ENCODE measurements at regions not wholly inside any gene's neighbourhood (a gene's known extent, or its start where the extent isn't known, plus 50 kb on each side); places are given as distances from the start of the nearest gene placed in this dataset.

GRCh38 chr5:69030358-69031062 lies 63.3 kb upstream of the SLC30A5 start:
- DNase-seq (ENCODE audit: low read depth in 1 of 2, low spot score in 1 of 2): no peak
- no peak for TF ChIP-seq JUND (IDR thresholded peaks at IDR 0.05; ENCODE audit: low read depth)
- in situ Hi-C loops (cut with HindIII; ENCODE audit: low pct_unique_long_range_greater_than_20kb, low sequenced_read_pairs): no loop called here

DNA sequence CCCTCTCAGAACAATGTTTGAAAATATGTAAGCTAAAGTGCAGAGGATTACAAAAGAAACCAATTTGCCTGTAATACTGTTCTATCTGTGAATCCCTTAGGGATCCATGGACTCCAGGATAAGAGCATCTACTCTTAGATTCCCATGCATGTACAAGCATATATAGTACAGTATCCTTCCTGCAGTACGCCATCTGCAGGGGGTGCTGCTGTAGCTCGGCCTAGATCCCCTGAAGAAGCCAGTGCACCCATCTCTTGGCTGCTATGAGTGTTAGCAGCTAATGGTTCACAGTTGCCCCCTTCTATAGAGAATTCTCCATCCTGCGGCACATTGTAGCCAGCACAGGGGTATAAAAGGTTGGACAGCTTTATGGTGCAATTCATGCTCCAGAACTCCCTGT lies 61.8 kb upstream of the SLC30A5 start:
- in situ Hi-C loops (cut with HindIII; ENCODE audit: low pct_unique_long_range_greater_than_20kb, low sequenced_read_pairs): no loop called here

DNA sequence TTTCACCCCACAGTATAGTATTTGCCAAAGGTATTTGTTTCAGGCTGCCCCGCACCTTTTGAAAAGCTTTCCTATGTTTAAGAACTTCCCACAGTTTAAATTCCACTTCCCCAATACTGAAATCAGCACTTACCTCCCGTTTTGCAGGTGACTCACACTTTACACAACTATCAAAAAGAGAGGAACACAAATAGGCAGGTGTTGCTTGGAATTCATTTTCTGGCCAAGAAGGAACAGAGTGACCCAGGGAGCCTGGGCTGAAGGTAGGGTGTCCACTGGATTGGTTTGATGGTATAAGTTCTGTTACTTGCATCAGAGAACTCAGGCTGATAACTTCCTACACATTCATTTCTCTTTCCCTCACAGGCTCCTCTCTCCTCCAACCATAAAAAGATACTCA lies 60.1 kb upstream of the SLC30A5 start:
- peak in 1 of 2 experiments; percentile 39 for DNase-seq (ENCODE audit: low read depth in 1 of 2, low spot score in 1 of 2)
- in situ Hi-C loops (cut with HindIII; ENCODE audit: low pct_unique_long_range_greater_than_20kb, low sequenced_read_pairs): no loop called here
- TF ChIP-seq JUND (IDR thresholded peaks at IDR 0.05; ENCODE audit: low read depth): no peak

More for the DNA sequence above, 61.8 kb upstream of the SLC30A5 start:
- TF ChIP-seq JUND (IDR thresholded peaks at IDR 0.05; ENCODE audit: low read depth): no peak
- peak in 1 of 2 experiments; percentile 19 for DNase-seq (ENCODE audit: low read depth in 1 of 2, low spot score in 1 of 2)

GRCh38 chr5:69034898-69035297 lies 58.9 kb upstream of the SLC30A5 start:
- in situ Hi-C loops (cut with HindIII; ENCODE audit: low pct_unique_long_range_greater_than_20kb, low sequenced_read_pairs): no loop called here
- TF ChIP-seq JUND (IDR thresholded peaks at IDR 0.05; ENCODE audit: low read depth): no peak
- DNase-seq (ENCODE audit: low read depth in 1 of 2, low spot score in 1 of 2): no peak

GRCh38 chr5:69035665-69036064 lies 58.1 kb upstream of the SLC30A5 start:
- DNase-seq (ENCODE audit: low read depth in 1 of 2, low spot score in 1 of 2): no peak
- in situ Hi-C loops (cut with HindIII; ENCODE audit: low pct_unique_long_range_greater_than_20kb, low sequenced_read_pairs): no loop called here
- no peak for TF ChIP-seq JUND (IDR thresholded peaks at IDR 0.05; ENCODE audit: low read depth)

DNA sequence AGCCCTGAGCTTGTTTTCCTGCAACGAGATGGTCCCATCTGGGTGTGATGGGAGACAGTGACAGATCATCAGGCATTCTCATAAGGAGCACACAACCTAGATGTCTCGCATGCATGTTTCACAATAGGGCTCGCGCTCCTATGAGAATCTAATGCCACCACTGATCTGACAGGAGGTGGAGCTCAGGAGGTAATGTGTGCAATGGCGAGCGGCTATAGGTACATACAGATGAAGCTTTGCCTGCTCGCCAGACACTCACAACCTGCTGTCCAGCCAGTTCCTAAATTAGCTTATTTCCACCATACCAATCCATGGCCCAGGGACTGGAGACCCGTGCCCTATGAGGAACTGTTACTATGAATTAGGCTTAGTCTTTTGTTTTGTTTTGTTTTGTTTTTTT lies 55.3 kb upstream of the SLC30A5 start:
- TF ChIP-seq JUND (IDR thresholded peaks at IDR 0.05; ENCODE audit: low read depth): no peak
- DNase-seq (ENCODE audit: low read depth in 1 of 2, low spot score in 1 of 2): no peak
- in situ Hi-C loops (cut with HindIII; ENCODE audit: low pct_unique_long_range_greater_than_20kb, low sequenced_read_pairs): no loop called here

DNA sequence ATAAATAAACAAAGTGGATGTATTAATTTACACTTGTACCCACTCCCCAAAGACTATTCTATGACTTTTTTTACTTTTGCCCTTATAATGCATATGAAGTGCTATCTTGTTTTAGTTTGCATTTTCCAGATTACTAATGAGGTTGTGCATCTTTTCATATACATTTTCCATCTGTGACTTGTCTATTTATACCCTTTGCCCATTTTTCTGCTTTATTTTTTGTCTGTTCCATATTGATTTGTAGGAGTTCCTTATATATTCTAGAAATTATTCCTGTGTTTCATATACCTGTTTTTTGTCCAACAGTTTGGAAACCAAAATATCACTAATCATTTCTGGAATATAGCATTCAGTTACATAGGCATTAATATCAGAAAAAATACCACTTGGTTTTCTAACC lies 54.0 kb upstream of the SLC30A5 start:
- TF ChIP-seq JUND (IDR thresholded peaks at IDR 0.05; ENCODE audit: low read depth): no peak
- in situ Hi-C loops (cut with HindIII; ENCODE audit: low pct_unique_long_range_greater_than_20kb, low sequenced_read_pairs): no loop called here
- no peak for DNase-seq (ENCODE audit: low read depth in 1 of 2, low spot score in 1 of 2)

DNA sequence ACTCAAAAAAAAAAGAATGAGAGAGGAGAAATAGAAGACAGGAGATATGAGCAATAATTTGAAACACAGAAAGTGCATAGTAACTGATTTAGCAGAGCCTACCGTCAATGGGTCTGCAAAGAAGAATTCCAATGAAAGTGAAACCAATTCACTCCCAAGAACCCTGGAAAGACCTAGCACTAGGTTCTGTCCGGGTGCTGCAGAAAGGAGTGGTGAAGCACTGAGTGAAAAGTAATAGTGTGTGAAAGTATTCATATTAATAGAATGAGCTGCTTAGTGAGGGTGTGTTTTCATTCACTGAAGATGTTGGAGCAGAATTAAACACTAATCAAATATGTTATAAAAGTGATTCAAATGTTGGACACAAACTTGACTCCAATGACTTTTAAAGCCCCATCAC lies 51.3 kb upstream of the SLC30A5 start:
- in situ Hi-C loops (cut with HindIII; ENCODE audit: low pct_unique_long_range_greater_than_20kb, low sequenced_read_pairs): no loop called here
- DNase-seq (ENCODE audit: low read depth in 1 of 2, low spot score in 1 of 2): no peak
- no peak for TF ChIP-seq JUND (IDR thresholded peaks at IDR 0.05; ENCODE audit: low read depth)

DNA sequence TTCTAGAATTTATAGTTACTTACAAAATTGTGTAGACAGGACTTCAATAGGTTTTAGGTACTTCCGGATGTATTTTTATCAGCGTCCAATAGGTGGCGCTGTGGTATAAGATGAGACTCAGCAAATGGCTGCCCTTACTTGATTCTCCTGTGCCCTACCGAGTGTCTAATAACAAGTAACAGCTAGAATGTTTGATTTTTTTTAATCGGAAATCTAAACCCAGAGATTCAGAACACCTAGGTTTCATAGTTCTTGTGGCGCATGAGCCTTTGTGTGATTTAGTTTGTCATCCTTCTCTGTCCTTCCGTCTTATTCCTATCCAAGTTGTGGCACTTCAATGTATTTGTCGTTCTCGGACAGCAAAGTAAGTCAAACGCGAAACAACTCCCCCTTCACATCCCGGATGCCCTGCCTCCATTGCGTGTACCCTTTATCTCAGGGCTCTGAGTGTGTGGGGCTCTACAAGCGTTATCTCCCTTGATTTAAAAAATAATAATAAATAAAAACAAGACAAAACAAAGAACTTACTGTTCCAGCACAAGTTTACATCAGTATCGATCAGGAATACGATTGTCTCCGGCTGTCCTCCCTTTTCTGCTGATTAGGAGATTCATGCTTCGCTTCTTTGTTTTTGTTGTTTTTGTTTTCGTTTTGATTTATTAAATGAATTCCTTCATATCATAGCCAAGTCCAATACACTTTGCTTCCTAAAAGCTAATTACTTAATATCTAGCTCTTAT lies 50.7 kb upstream of the SLC30A5 start:
- DNase-seq (ENCODE audit: low read depth in 1 of 2, low spot score in 1 of 2): peak; percentile 36 to 93
- in situ Hi-C loops (cut with HindIII; ENCODE audit: low pct_unique_long_range_greater_than_20kb, low sequenced_read_pairs): no loop called here
- TF ChIP-seq JUND (IDR thresholded peaks at IDR 0.05; ENCODE audit: low read depth): no peak

GRCh38 chr5:69043655-69043996 lies 50.2 kb upstream of the SLC30A5 start:
- no peak for TF ChIP-seq JUND (IDR thresholded peaks at IDR 0.05; ENCODE audit: low read depth)
- in situ Hi-C loops (cut with HindIII; ENCODE audit: low pct_unique_long_range_greater_than_20kb, low sequenced_read_pairs): no loop called here
- no peak for DNase-seq (ENCODE audit: low read depth in 1 of 2, low spot score in 1 of 2)

Data from T47D (cell line).